ENCODE measurements at regions not wholly inside any gene's neighbourhood (a gene's known extent, or its start where the extent isn't known, plus 50 kb on each side); places are given as distances from the start of the nearest gene placed in this dataset.

DNA sequence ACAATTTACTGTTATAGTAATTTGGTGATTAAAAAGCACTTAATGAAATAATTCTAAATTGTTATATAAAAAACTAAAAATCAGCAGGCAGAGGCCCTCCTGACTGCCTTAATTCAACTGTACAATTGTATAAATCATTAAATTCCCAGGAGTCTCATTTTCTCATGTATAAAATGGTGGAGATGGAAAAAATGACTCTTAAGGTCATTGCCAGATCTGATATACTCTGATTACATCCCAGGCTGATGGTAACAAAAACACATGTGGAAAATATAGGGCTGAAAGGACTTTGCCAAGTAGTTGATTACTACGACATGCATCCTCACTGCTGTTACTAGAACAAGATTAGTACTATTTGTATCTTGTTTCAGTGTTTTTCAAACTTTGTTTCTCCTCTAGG lies 1020.0 kb upstream of the SLC10A2 start:
- no TSS peak for BruUV-seq (replicated peaks)
- Histone ChIP-seq H3K9ac (ENCODE audit: low read depth, low read length) (no peak overlapping the region), H3K14ac (replicated peaks; ENCODE audit: low read depth, low read length) (no peak overlapping the region), H3K18ac (ENCODE audit: low read depth, low read length) (no peak overlapping the region), H3K27ac (ENCODE audit: insufficient read depth, low read length) (no peak overlapping the region), H3K9me3 (ENCODE audit: control insufficient read depth, insufficient read depth, low read length) (no peaks in the 10 kb centered on the region), H4K5ac (ENCODE audit: low read depth, low read length) (no peak overlapping the region), H2BK15ac (ENCODE audit: low read depth, low read length) (no peak overlapping the region), H3K56ac (ENCODE audit: extremely low read depth, insufficient read depth, low read length) (no peak overlapping the region), H2BK120ac (ENCODE audit: low read depth, low read length) (no peak overlapping the region), H2AK5ac (ENCODE audit: low read depth, low read length) (no peak overlapping the region), H3K36me3 (ENCODE audit: control insufficient read depth, insufficient read depth, low read length) (no peaks in the 10 kb centered on the region), H3K23ac (ENCODE audit: low read depth, low read length) (no peak overlapping the region), H3K4me2 (ENCODE audit: low read depth, low read length) (no peak overlapping the region), H4K91ac (ENCODE audit: insufficient read depth, low read depth, low read length) (no peak overlapping the region), H3K4me3 (ENCODE audit: insufficient read depth, low read depth, low read length) (no peak overlapping the region), H2AFZ (replicated peaks; ENCODE audit: low read length, poor library complexity) (no peak overlapping the region), H4K8ac (ENCODE audit: low read depth in 2 of 2, low read length in 2 of 2) (no peak overlapping the region), H2BK20ac (ENCODE audit: low read depth, low read length) (no peak overlapping the region), H3K27me3 (ENCODE audit: control insufficient read depth, insufficient read depth, low read length) (no peaks in the 10 kb centered on the region), H4K20me1 (ENCODE audit: insufficient read depth, low read length) (no peaks in the 10 kb centered on the region), H3K9me1 (ENCODE audit: insufficient read depth, low read length) (no peaks in the 10 kb centered on the region), H3K4ac (ENCODE audit: low read depth, low read length) (no peak overlapping the region), H3K79me1 (ENCODE audit: low read depth in 1 of 2, low read length in 2 of 2) (no peaks in the 10 kb centered on the region), H2AK9ac (replicated peaks; ENCODE audit: low read depth, low read length, poor library complexity) (no peak overlapping the region), H3K4me1 (ENCODE audit: control insufficient read depth, insufficient read depth, low read length) (no peaks in the 10 kb centered on the region), H2BK5ac (ENCODE audit: low read depth, low read length, poor library complexity, severe bottlenecking) (no peak overlapping the region)
- dilution Hi-C loops (cut with HindIII; ENCODE audit: low sequenced_read_pairs, unreplicated experiment), result no loop called here
- no peak for ATAC-seq (ENCODE audit: low read depth)
- intact Hi-C loops (cut with micrococcal nuclease), result no loop called here
- POLR2A ChIA-PET (ENCODE audit: unreplicated experiment), result no interaction called here
- in situ Hi-C loops (cut with MboI; ENCODE audit: low sequenced_read_pairs), result no loop called here
- CTCF ChIA-PET, result no interaction called here
- TF ChIP-seq MAFK (IDR thresholded peaks at IDR 0.05; ENCODE audit: low read depth, low read length), result no peak
- DNase-seq, result peak; percentile 5
- whole genome bisulfite sequencing, 2 experiments (ENCODE audit: extremely low coverage in 2 of 2, insufficient read length in 1 of 2), result no CpG with 5 or more reads among the region's 1 CpG

Data from IMR-90 (cell line).